CD4-positive, alpha-beta T cell treated with Interleukin-17A for 1 hour (primary cell): ENCODE measurements at regions not wholly inside any gene's neighbourhood (a gene's known extent, or its start where the extent isn't known, plus 50 kb on each side); places are given as distances from the start of the nearest gene placed in this dataset.

ENCODE experiments used
- DNase-seq: peaks from one replicate; pipeline ENCODE4 v3.0.0-alpha.2; 2020

DNA sequence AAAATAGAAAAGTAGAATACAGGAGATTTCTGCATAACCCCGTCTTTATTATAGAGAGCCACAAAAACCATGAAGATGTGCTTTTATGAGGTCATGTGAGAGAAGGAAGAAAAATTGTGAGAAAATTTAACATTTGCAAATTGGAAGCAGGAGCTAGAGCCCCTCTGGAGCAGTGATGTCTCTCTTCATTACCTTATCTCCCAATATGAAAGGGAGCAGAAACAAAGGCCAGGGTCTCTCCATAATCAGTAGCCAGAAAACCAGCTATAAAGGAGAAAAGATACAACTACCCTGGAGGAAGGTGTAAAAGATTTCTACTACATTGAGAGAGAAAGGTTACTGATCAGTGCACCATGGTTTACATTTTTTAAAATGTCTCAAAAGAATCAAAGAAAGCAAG, 53.2 kb upstream of the ITGA1 start:
- DNase-seq, result no peak

DNA sequence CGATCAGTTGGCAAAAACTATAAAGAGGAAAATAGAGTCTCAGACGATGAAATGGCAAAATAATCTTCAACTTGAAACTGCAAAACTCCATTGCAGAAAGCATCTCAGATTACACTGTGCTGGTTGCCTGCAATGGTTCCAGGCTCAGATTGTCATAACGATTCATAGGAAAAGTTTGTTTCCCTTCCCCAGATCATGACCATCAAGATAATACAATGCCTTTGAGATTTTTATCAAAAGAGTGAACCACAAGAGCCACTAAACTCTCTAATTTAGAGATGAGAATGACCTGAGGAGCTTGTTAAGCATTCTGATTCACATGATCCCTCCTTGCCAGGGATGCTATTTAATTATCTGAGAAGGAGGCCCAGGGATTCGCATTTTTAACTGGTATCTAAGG, 52.6 kb upstream of the ITGA1 start:
- DNase-seq, result no peak
